ENCODE measurements at regions not wholly inside any gene's neighbourhood (a gene's known extent, or its start where the extent isn't known, plus 50 kb on each side); places are given as distances from the start of the nearest gene placed in this dataset.
"Not testable (repeated sequence)": the region's sequence is repeated elsewhere in the genome, so short reads cannot be mapped to it uniquely, and the experiment has no call there.

DNA sequence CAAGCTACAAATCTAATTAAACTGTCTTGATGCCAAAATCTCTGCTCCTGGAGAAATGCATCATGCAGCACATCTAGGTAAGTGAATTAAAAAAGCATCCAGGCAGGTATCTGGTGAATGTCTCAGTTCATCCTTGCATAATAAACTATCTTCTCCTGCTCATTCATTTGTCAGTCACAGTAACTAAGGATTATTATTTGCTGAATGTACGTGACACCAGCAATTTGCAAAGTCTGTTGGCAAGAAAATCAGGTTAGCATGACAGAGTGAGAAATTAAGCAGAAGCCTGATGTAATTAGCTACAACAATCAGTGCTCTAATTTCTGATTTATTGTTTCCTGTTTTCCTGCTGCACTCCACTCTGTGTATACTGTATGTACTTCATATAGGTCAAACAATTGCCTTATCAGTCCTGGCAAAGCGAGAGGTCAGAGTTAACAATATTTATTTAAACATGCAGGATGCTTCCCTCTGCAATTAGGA, 213.6 kb downstream of the FBXO8 start:
- no peak for DNase-seq (ENCODE audit: low spot score)

DNA sequence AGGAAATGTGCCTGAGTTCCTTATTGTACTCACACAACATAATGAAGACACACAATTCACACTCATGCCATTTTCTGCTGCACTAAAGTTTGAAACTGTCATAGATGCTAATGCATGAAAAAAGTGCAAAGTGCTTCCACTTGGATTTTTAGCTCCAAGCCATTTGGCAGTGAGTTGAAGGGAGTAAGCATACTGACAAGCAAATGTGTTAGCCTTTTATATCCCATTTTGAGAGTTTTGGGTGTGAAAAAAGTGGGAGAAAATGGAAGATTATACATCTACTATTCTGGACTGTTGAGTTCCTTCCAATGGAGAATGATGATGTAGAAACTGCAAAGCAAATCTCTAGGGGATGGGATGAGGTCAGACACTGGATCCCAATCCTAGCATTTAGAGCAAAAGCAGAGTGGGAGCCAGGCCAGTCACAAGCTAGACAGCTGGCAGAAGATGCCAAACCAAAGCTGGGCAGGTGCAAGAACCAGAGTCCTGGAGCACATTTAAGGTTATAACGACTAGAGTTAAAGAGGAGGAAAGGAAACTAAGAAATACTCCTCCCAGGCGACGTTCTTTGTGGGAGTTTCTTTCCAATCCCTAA, 216.8 kb downstream of the FBXO8 start:
- no peak for DNase-seq (ENCODE audit: low spot score)

DNA sequence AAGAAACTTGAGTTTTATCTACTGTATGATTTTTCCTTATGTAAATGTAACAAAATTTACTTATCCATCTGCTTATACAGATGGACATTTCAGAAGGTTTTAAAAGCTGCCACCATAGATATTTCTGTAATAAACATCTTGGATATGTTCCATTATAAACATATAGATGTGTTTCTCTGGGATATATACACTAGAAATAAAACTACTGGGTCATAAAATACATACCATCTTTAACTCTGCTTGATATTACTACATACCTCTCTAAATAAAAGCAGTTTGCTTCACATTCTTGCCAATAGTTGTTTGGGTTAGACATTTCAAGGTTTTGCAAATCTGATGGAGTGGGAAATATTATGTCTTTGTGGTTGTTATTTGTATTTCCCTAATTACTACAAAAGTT, 220.6 kb downstream of the FBXO8 start:
- DNase-seq (ENCODE audit: low spot score): no peak

- no peak for DNase-seq (ENCODE audit: low spot score)
These were observed 222.4 kb downstream of the FBXO8 start for GRCh38 chr4:174061026-174061425.

GRCh38 chr4:174058846-174059245, 224.6 kb downstream of the FBXO8 start:
- no peak for DNase-seq (ENCODE audit: low spot score)

GRCh38 chr4:174056959-174057358, 226.5 kb downstream of the FBXO8 start:
- DNase-seq (ENCODE audit: low spot score): no peak

DNA sequence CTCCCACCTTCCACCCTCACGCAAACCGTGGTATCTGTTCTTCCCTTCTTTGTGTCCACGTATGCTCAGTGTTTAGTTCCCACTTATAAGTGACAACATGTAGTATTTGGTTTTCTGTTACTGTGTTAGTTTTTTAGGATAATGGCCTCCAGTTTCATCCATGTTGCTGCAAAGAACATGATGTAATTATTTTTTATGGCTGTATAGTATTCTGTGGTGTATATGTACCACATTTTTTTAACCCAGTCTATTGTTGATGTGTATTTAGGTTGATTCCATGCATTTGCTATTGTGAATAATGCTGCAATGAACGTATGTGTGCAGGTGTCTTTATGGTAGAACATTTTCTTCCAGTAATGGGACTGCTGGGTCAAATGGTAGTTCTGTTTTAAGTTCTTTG, 228.1 kb downstream of the FBXO8 start:
- DNase-seq (ENCODE audit: low spot score): no peak

- no peak for DNase-seq (ENCODE audit: low spot score)
These were observed 229.6 kb downstream of the FBXO8 start for GRCh38 chr4:174053895-174054294.

DNA sequence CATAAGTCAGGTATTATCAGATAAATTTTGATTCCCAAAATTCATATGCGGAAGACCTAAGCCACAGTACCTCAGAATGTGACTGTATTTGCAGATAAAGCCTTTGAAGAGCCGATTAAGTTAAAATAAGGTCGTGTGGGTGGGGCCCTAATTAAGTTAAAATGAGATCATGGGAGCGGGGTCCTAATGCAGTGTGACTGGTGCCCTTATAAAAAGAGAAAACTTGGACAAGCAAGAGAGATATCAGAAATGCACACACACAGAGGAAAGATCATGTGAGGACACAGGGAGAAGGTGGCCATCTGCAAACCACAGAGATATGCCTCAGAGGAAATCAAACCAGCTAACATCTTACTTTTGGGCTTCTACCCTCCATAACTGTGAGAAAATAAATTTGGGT, 236.1 kb downstream of the FBXO8 start:
- DNase-seq (ENCODE audit: low spot score): no peak

- not testable (repeated sequence) for DNase-seq (ENCODE audit: low spot score)
These were observed 237.6 kb downstream of the FBXO8 start for GRCh38 chr4:174045829-174046228.

DNA sequence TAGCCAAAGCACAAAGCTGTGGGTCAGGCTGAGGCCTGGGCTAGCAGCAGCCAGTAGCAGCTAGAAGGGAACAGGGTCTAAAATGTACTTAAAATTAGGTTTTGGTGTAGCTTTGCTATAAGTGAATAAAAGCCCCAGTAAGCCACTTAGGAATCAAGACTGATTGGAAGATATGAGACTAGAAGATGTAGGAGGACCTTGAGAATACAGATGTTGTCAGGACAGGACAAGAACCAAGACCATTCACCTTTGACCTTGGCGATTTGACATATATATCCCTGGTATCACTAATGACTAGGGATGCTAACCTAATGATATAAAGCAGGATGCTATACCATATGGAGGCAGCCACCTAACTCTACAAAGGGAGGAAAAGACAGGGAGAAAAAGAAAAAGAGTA, 238.1 kb downstream of the FBXO8 start:
- no peak for DNase-seq (ENCODE audit: low spot score)

GRCh38 chr4:174041555-174042105, 241.8 kb downstream of the FBXO8 start:
- DNase-seq (ENCODE audit: low spot score): no peak

- DNase-seq (ENCODE audit: low spot score): no peak
These were observed 243.2 kb downstream of the FBXO8 start for GRCh38 chr4:174040287-174040686.

- DNase-seq (ENCODE audit: low spot score): no peak
These were observed 245.0 kb downstream of the FBXO8 start for GRCh38 chr4:174038481-174038880.

DNA sequence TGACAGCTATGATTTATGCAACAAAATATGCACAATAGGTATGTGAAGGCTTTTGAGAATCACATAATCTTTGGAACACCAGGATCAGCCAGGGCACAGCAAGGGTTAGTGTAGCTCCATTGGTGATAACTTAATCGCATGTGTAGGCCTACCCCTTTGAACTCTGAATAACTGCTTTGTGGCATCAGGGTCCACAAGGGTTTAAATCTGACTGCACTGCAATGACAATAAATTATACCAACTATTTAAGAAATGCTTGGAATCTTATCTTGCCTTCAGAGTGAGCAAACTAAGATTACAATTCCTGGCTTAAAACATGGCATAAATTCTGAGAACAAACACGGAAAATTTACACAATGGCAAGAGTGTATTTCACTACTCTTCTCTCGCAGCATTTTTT, 245.8 kb downstream of the FBXO8 start:
- no peak for DNase-seq (ENCODE audit: low spot score)

GRCh38 chr4:174037049-174037448, 246.4 kb downstream of the FBXO8 start:
- DNase-seq (ENCODE audit: low spot score): no peak

DNA sequence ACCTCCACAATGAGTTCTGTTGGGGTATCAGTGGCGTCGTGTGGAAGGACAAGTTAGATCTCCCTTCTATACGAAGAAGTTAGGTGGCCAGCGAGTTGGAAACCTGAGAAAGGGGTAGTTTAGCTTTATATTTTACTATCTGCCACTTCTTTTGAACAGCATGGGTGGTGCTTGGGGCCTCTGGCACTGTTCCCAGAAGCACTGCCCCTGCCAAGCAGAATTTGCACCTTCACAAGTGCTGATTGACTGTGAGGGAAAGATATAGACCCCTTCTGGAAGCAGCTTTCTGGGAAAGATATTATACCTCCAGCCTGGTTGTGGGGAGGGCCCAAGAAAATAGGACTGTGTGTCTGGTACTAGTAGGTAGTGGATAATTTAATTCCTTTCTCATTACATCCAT, 246.9 kb downstream of the FBXO8 start:
- no peak for DNase-seq (ENCODE audit: low spot score)

GRCh38 chr4:174036111-174036510, 247.4 kb downstream of the FBXO8 start:
- no peak for DNase-seq (ENCODE audit: low spot score)

- no peak for DNase-seq (ENCODE audit: low spot score)
These were observed 259.8 kb downstream of the FBXO8 start for GRCh38 chr4:174023641-174024040.

DNA sequence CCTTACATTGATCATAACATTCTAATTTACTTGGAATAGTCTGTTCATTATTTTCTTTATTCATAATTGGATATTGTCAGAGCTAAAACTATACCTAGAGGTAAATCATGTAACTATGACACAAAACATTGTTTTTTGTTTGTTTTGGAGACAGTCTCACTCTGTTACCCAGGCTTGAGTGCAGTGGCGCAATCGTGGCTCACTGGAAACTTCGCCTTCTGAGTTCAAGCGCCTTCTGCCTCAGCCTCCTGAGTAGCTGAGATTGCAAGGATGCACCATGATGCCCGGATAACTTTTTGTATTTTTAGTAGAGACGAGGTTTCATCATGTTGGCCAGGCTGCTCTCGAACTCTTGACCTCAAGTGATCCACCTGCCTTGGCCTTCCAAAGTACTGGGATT, 265.2 kb downstream of the FBXO8 start:
- no peak for DNase-seq (ENCODE audit: low spot score)

DNA sequence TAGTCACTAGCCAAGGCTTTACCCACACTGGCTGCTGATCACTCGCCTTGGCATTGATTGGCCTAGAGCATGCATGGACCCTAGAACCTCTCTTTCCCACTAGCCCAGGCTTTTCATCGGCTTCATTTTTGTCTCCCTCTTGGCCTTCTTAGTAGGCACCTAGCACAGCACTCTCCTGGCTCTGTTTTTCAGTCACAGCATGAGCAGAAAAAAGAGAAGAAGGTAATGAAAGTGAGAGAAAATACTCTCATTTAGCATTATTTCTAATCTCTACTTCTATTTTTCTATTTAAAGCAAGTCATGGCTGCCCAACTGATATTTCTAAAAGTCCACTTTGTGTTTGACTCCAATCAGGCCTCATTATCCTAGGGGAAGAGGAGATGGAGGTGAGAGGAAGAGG, 267.2 kb downstream of the FBXO8 start:
- DNase-seq (ENCODE audit: low spot score): no peak

DNA sequence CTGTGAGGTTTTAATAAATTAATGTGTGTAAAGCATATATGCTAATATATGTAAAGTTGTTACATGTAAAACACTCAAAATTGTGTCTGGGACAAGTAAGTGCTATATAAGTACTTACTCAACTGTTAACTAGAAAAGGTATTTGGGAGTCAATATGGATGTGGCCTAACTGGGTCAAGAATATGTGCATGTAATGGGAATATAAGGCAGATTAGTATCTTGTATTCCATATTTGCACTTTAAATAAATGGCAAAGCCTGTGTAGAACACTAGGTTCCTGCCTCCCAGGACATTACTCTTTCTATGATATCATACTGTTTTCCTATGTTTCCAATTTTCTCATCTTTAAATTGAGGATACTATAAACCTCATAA, 270.6 kb downstream of the FBXO8 start:
- DNase-seq (ENCODE audit: low spot score): no peak

- DNase-seq (ENCODE audit: low spot score): no peak
These were observed 271.2 kb downstream of the FBXO8 start for GRCh38 chr4:174012135-174012885.
